ENCODE measurements at regions not wholly inside any gene's neighbourhood (a gene's known extent, or its start where the extent isn't known, plus 50 kb on each side); places are given as distances from the start of the nearest gene placed in this dataset.
"Not testable (repeated sequence)": the region's sequence is repeated elsewhere in the genome, so short reads cannot be mapped to it uniquely, and the experiment has no call there.

- DNase-seq = no peak
Observed at GRCh38 chr13:50277906-50278305, 262.7 kb downstream of the KCNRG start.

- no peak for DNase-seq
Observed at GRCh38 chr13:50280441-50280937, 265.2 kb downstream of the KCNRG start.

- no peak for DNase-seq
Observed at GRCh38 chr13:50282016-50282415, 266.8 kb downstream of the KCNRG start.

GRCh38 chr13:50283017-50283416 lies 267.8 kb downstream of the KCNRG start:
- no peak for DNase-seq

- no peak for DNase-seq
Observed at GRCh38 chr13:50284540-50284939, 269.3 kb downstream of the KCNRG start.

- no peak for DNase-seq
Observed at GRCh38 chr13:50285283-50285682, 270.0 kb downstream of the KCNRG start.

- no peak for DNase-seq
Observed at GRCh38 chr13:50286324-50286723, 271.1 kb downstream of the KCNRG start.

GRCh38 chr13:50290186-50290585 lies 274.9 kb downstream of the KCNRG start:
- no peak for DNase-seq

GRCh38 chr13:50291611-50292010 lies 276.4 kb downstream of the KCNRG start:
- DNase-seq = no peak

GRCh38 chr13:50292081-50292480 lies 276.8 kb downstream of the KCNRG start:
- no peak for DNase-seq

GRCh38 chr13:50294425-50294824 lies 279.2 kb downstream of the KCNRG start:
- DNase-seq = not testable (repeated sequence)

- DNase-seq = no peak
Observed at GRCh38 chr13:50299546-50300249, 284.5 kb downstream of the KCNRG start.

- no peak for DNase-seq
Observed at GRCh38 chr13:50303963-50304721, 288.9 kb downstream of the KCNRG start.

- DNase-seq = no peak
Observed at GRCh38 chr13:50306156-50306555, 290.9 kb downstream of the KCNRG start.

GRCh38 chr13:50309318-50309717 lies 294.1 kb downstream of the KCNRG start:
- DNase-seq = no peak

- no peak for DNase-seq
Observed at GRCh38 chr13:50309882-50310594, 294.8 kb downstream of the KCNRG start.

- no peak for DNase-seq
Observed at GRCh38 chr13:50310734-50311133, 295.5 kb downstream of the KCNRG start.

- no peak for DNase-seq
Observed at GRCh38 chr13:50318887-50319286, 303.6 kb downstream of the KCNRG start.

- DNase-seq = no peak
Observed at GRCh38 chr13:50319635-50320255, 304.5 kb downstream of the KCNRG start.

GRCh38 chr13:50320271-50320862 lies 305.1 kb downstream of the KCNRG start:
- no peak for DNase-seq

- no peak for DNase-seq
Observed at GRCh38 chr13:50322006-50322405, 306.8 kb downstream of the KCNRG start.

- no peak for DNase-seq
Observed at GRCh38 chr13:50323440-50324065, 308.3 kb downstream of the KCNRG start.
